ENCODE measurements at regions not wholly inside any gene's neighbourhood (a gene's known extent, or its start where the extent isn't known, plus 50 kb on each side); places are given as distances from the start of the nearest gene placed in this dataset.

DNA sequence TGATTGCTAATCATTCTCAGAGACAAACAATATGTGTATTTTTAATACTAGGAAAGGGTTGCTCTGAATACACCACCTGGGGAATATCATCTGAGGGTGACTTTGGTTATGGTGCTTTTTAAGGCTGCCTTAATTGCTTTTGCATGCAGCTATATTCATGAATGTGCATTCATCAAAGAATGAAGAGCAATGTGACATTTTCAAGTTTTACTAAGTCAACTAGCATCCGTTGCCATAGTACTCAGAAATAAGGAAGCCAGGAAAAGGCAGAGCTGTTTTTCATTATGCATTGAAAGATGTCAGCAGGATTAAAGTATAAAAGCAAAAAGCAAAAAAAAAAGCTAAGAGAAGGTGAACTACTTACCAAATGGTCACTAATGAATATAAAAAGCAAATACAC lies 67.4 kb upstream of the PCDH18 start:
- H3K36me3 ChIP-seq (ENCODE audit: insufficient read depth): no peaks in the 10 kb centered on the region
- H2AFZ ChIP-seq: no peak overlapping the region
- H3K27me3 Mint-ChIP-seq (ENCODE audit: insufficient read depth, low read depth, poor library complexity): peaks cover 1% of the 10 kb centered on the region
- H4K20me1 ChIP-seq (replicated peaks; ENCODE audit: insufficient read depth): no peaks in the 10 kb centered on the region
- no peaks in the 10 kb centered on the region for H3K27me3 ChIP-seq (ENCODE audit: insufficient read depth)
- peaks cover 6% of the 10 kb centered on the region; the same call in 1 of the 2 replicates for H3K4me1 ChIP-seq (ENCODE audit: insufficient read depth)
- no peaks in the 10 kb centered on the region for H3K9me2 ChIP-seq (ENCODE audit: insufficient read depth)
- H3K4me1 Mint-ChIP-seq: peaks cover 6% of the 10 kb centered on the region; the same call in 2 of the 3 replicates
- ATAC-seq (no peak), DNase-seq (ENCODE audit: low spot score) (no peak)
- no peaks in the 10 kb centered on the region; the same call in 2 of the 3 replicates for H3K36me3 Mint-ChIP-seq (ENCODE audit: low read depth)
- H3K4me3 ChIP-seq: no peak overlapping the region
- no peaks in the 10 kb centered on the region for H3F3A ChIP-seq (replicated peaks; ENCODE audit: low read depth)
- no peaks in the 10 kb centered on the region; the same call in 2 of the 3 replicates for H3K9me3 Mint-ChIP-seq
- no peak overlapping the region for H3K4me3 Mint-ChIP-seq
- no peak overlapping the region for H3K27ac ChIP-seq (ENCODE audit: low read depth)
- H3K79me2 ChIP-seq (replicated peaks; ENCODE audit: insufficient read depth): no peaks in the 10 kb centered on the region
- H3K4me2 ChIP-seq: no peak overlapping the region
- TF ChIP-seq ZNF462 (CRISPR knock-in tag; IDR thresholded peaks at IDR 0.05) (no peak), EZH2 (IDR thresholded peaks at IDR 0.05; ENCODE audit: low read depth, unreplicated experiment) (no peak), ZNF331 (CRISPR knock-in tag; IDR thresholded peaks at IDR 0.05; ENCODE audit: low read depth) (no peak), JUNB (IDR thresholded peaks at IDR 0.05; ENCODE audit: unreplicated experiment) (no peak), STAT1 (IDR thresholded peaks at IDR 0.05; ENCODE audit: unreplicated experiment) (no peak)
- H3K27ac Mint-ChIP-seq: 0 out of 2 replicates have a peak overlapping the region, but pooled peaks have one; percentile 8

- no peaks in the 10 kb centered on the region for H3K4me1 Mint-ChIP-seq
- H3K36me3 ChIP-seq (ENCODE audit: insufficient read depth): no peaks in the 10 kb centered on the region
- peaks cover 1% of the 10 kb centered on the region for H3K27me3 Mint-ChIP-seq (ENCODE audit: insufficient read depth, low read depth, poor library complexity)
- H3K27ac Mint-ChIP-seq: no peak overlapping the region
- no peaks in the 10 kb centered on the region for H4K20me1 ChIP-seq (replicated peaks; ENCODE audit: insufficient read depth)
- H3K4me3 Mint-ChIP-seq: no peak overlapping the region
- no peaks in the 10 kb centered on the region for H3F3A ChIP-seq (replicated peaks; ENCODE audit: low read depth)
- H3K27me3 ChIP-seq (ENCODE audit: insufficient read depth): no peaks in the 10 kb centered on the region
- no peaks in the 10 kb centered on the region; the same call in 2 of the 3 replicates for H3K9me3 Mint-ChIP-seq
- H3K27ac ChIP-seq (ENCODE audit: low read depth): no peak overlapping the region
- no peaks in the 10 kb centered on the region for H3K79me2 ChIP-seq (replicated peaks; ENCODE audit: insufficient read depth)
- no peaks in the 10 kb centered on the region for H3K4me1 ChIP-seq (ENCODE audit: insufficient read depth)
- DNase-seq (ENCODE audit: low spot score) (no peak), ATAC-seq (no peak)
- no peaks in the 10 kb centered on the region for H3K9me2 ChIP-seq (ENCODE audit: insufficient read depth)
- H3K36me3 Mint-ChIP-seq (ENCODE audit: low read depth): no peaks in the 10 kb centered on the region; the same call in 2 of the 3 replicates
- H3K4me3 ChIP-seq: no peak overlapping the region
- H2AFZ ChIP-seq: peak overlapping the region; percentile 25; the same call in 1 of the 2 replicates
- no peak overlapping the region for H3K4me2 ChIP-seq
- TF ChIP-seq CREB1 (CRISPR knock-in tag; IDR thresholded peaks at IDR 0.05; ENCODE audit: low read depth) (no peak), POLR2AphosphoS5 (IDR thresholded peaks at IDR 0.05; ENCODE audit: low read depth) (no peak), ZNF114 (CRISPR knock-in tag; IDR thresholded peaks at IDR 0.05) (no peak), ETS1 (IDR thresholded peaks at IDR 0.05) (no peak), EZH2phosphoT487 (IDR thresholded peaks at IDR 0.05; ENCODE audit: unreplicated experiment) (no peak), NANOG (IDR thresholded peaks at IDR 0.05; ENCODE audit: borderline replicate concordance) (no peak), JUNB (IDR thresholded peaks at IDR 0.05; ENCODE audit: unreplicated experiment) (no peak)
- TF ChIP-seq, protein P1, sequence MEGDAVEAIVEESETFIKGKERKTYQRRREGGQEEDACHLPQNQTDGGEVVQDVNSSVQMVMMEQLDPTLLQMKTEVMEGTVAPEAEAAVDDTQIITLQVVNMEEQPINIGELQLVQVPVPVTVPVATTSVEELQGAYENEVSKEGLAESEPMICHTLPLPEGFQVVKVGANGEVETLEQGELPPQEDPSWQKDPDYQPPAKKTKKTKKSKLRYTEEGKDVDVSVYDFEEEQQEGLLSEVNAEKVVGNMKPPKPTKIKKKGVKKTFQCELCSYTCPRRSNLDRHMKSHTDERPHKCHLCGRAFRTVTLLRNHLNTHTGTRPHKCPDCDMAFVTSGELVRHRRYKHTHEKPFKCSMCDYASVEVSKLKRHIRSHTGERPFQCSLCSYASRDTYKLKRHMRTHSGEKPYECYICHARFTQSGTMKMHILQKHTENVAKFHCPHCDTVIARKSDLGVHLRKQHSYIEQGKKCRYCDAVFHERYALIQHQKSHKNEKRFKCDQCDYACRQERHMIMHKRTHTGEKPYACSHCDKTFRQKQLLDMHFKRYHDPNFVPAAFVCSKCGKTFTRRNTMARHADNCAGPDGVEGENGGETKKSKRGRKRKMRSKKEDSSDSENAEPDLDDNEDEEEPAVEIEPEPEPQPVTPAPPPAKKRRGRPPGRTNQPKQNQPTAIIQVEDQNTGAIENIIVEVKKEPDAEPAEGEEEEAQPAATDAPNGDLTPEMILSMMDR (conservative IDR thresholded peaks at IDR 0.05; ENCODE audit: low read depth in 2 of 2): no peak
These were observed 65.6 kb upstream of the PCDH18 start for GRCh38 chr4:137597752-137598430.
